Thyroid gland (tissue), 4 donors: ENCODE measurements at regions not wholly inside any gene's neighbourhood (a gene's known extent, or its start where the extent isn't known, plus 50 kb on each side); places are given as distances from the start of the nearest gene placed in this dataset.

Source experiments
- DNase-seq, 2 donors: peaks; one replicate each; pipeline ENCODE4 v3.0.0-alpha.2; 2019
- H3K27ac ChIP-seq, 3 donors: fragments of 200-600 bp; sonication (generic); 1 replicate in 2 of 3; 2 replicates in 1 of 3; pipeline ENCODE4 v1.5.1; 2016 to 2019; ENCODE audit warnings: mild to moderate bottlenecking in 1 of 3, moderate library complexity in 1 of 3
- H3K27me3 ChIP-seq: fragments of 200-600 bp; sonication (generic); one replicate; pipeline ENCODE4 v1.5.1; 2019
- H3K36me3 ChIP-seq, 2 donors: fragments of 200-600 bp; sonication (generic); one replicate each; pipeline ENCODE4 v1.5.1; 2016 to 2019
- H3K4me1 ChIP-seq, 2 donors: fragments of 200-600 bp; sonication (generic); one replicate each; pipeline ENCODE4 v1.5.1; 2017 to 2019
- H3K4me3 ChIP-seq, 3 donors: fragments of 200-600 bp; sonication (generic); replicated peaks in 1 of 3; 1 replicate in 2 of 3; 2 replicates in 1 of 3; pipeline ENCODE4 v1.5.1; 2016; ENCODE audit warnings: mild to moderate bottlenecking in 1 of 3
- H3K9me3 ChIP-seq: fragments of 200-600 bp; sonication (generic); one replicate; pipeline ENCODE4 v1.5.1; 2017
- POLR2A ChIP-seq, 2 donors: fragments of 450-650 bp; IDR thresholded peaks; one replicate each; pipeline ENCODE4 v1.6.1; 2017; ENCODE audit warnings: antibody characterized with exemption in 2 of 2, mild to moderate bottlenecking in 2 of 2, moderate library complexity in 1 of 2
- WGBS, 2 donors: methylation state at CpG; one replicate each; pipeline ENCODE4 v1.1.5; 2017; 5-methylcytosine and 5-hydroxymethylcytosine counted together
- intact Hi-C: fragments of 100-400 bp; cut with DNase I; formaldehyde crosslinking; loops from one replicate; pipeline ENCODE4 v1.15.1; 2023
- TF ChIP-seq, protein P1 (sequence below), 6 experiments: fragments of 200-600 bp in 3 of 6; fragments of 450-650 bp in 3 of 6; sonication (generic) in 3 of 6; IDR thresholded peaks; one replicate each; pipeline ENCODE4 v1.5.1; 2016 to 2019; ENCODE audit warnings: antibody characterized with exemption in 6 of 6, mild to moderate bottlenecking in 2 of 6, inconsistent platforms in 1 of 6, moderate library complexity in 1 of 6

DNA sequence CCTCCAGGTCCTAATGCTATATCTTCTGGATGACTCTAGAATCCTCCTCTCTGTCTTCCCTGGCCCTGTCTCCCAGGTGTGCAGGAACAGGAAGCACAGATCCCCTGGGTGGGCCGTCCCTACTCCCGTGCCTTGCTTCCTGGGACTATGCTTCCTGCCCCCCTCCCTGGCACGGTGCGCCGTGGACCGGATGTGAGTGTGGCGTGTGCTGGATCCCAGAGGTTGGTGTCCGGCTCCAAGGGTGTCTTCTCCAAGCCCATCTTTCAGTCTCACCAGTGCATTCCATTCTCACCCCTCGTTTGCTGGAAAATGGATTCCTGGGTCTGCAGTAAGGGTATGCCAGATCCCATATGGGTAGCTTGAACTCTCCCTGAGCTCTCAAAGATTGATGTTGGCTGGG is 144.4 kb upstream of the TWIST2 start:
- WGBS, 2 donors: 94 to 96% methylated on average over 9 of the region's 9 CpGs
- no peaks in the 10 kb centered on the region for H3K4me1 ChIP-seq
- H3K27ac ChIP-seq: no peak overlapping the region
- no peaks in the 10 kb centered on the region for H3K27me3 ChIP-seq
- no peaks in the 10 kb centered on the region for H3K9me3 ChIP-seq
- no peak for TF ChIP-seq POLR2A (IDR thresholded peaks at IDR 0.05)
- TF ChIP-seq, protein P1, sequence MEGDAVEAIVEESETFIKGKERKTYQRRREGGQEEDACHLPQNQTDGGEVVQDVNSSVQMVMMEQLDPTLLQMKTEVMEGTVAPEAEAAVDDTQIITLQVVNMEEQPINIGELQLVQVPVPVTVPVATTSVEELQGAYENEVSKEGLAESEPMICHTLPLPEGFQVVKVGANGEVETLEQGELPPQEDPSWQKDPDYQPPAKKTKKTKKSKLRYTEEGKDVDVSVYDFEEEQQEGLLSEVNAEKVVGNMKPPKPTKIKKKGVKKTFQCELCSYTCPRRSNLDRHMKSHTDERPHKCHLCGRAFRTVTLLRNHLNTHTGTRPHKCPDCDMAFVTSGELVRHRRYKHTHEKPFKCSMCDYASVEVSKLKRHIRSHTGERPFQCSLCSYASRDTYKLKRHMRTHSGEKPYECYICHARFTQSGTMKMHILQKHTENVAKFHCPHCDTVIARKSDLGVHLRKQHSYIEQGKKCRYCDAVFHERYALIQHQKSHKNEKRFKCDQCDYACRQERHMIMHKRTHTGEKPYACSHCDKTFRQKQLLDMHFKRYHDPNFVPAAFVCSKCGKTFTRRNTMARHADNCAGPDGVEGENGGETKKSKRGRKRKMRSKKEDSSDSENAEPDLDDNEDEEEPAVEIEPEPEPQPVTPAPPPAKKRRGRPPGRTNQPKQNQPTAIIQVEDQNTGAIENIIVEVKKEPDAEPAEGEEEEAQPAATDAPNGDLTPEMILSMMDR (IDR thresholded peaks at IDR 0.05): no peak
- H3K4me3 ChIP-seq: no peak overlapping the region
- no peaks in the 10 kb centered on the region for H3K36me3 ChIP-seq
- intact Hi-C loops: no loop called here
- no peak for DNase-seq

DNA sequence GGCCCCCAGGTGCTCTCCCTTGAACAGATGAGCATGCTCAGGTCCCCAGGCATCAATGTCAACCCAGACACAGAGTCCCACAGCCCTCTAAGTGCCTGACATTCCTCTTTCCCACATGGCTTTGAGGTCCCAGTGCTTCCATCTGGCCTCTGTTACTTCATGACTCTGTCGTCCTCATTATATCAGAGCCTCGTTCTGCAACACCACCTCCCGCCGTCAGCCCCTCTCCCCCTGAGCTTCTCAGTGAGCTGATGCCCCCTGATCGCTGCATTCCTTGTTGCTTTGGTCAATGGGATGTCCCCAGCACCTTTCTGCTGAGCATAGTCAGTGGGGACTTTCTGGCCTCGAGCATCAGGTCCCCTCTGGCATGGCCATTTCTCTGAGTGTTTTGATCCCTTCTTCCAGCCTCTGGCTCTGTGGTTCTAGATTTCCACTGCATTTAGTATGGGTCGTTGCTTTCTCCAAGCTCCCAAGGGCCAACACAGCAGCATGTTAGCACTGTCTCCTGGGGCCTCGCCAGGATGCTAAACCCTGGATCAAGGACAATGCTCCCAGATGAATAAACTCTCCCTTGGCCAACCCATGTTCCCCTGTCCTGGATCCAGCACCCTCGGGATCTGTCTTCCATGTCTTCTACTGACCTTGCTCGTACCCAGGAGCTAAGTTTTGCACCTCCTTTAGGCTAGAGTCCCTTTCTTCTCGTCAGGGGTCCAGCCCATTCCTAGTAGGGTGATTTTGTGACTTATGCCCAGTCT is 143.2 kb upstream of the TWIST2 start:
- intact Hi-C loops: no loop called here
- H3K4me3 ChIP-seq: no peak overlapping the region
- H3K27me3 ChIP-seq: no peaks in the 10 kb centered on the region
- H3K27ac ChIP-seq: no peak overlapping the region
- 86 to 92% methylated on average over 11 of the region's 11 CpGs for WGBS, 2 donors
- no peaks in the 10 kb centered on the region for H3K36me3 ChIP-seq
- H3K4me1 ChIP-seq: no peaks in the 10 kb centered on the region
- DNase-seq: no peak
- TF ChIP-seq, protein P1 (IDR thresholded peaks at IDR 0.05): no peak
- no peak for TF ChIP-seq POLR2A (IDR thresholded peaks at IDR 0.05)
- H3K9me3 ChIP-seq: no peaks in the 10 kb centered on the region

DNA sequence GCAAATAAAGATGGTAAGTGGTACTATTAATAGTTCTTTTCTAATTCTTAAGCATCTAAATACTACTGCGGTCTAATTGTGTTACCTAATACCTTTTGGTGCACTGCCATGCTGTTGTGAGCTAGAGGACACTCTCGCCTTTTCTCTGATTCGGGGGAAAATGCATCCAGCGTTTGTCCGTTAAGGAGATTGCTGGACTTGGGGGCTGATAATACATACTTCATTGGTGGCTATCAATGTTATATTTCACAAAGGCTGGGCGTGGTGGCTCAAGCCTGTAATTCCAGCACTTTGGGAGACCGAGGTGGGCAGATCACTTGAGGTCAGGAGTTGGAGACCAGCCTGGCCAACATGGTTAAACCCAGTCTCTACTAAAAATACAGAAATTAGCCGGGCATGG is 141.7 kb upstream of the TWIST2 start:
- Histone ChIP-seq H3K4me1 (no peaks in the 10 kb centered on the region), H3K27me3 (no peaks in the 10 kb centered on the region), H3K9me3 (no peaks in the 10 kb centered on the region), H3K27ac (no peak overlapping the region), H3K4me3 (no peak overlapping the region), H3K36me3 (no peaks in the 10 kb centered on the region)
- WGBS, 2 donors: 85 to 95% methylated on average over 8 of the region's 8 CpGs
- no peak for DNase-seq
- no peak for TF ChIP-seq POLR2A (IDR thresholded peaks at IDR 0.05)
- TF ChIP-seq, protein P1 (IDR thresholded peaks at IDR 0.05): no peak
- intact Hi-C loops: no loop called here

DNA sequence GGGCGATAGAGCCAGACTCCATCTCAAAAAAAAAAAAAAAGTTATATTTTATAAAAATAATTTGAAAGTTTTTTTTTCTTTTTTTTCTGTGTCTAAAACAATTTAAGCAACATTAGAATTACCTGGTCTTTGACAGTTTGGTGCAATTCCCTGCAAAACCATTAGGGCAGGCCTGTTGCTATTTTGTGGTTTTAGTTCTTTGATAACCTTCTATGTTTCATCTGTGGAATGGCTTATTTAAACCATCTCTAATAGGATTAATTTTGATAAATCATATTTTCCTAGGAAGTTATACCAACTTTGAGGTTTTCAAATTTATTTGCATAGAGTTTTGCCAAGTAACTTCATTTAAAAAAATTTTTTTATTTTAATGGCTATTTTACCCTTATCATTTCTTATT is 141.2 kb upstream of the TWIST2 start:
- intact Hi-C loops: no loop called here
- TF ChIP-seq POLR2A (IDR thresholded peaks at IDR 0.05): no peak
- TF ChIP-seq, protein P1 (IDR thresholded peaks at IDR 0.05): peak in 1 of 6 experiments; percentile 28
- H3K9me3 ChIP-seq: no peaks in the 10 kb centered on the region
- no peak overlapping the region for H3K27ac ChIP-seq
- no peak for DNase-seq
- H3K27me3 ChIP-seq: no peaks in the 10 kb centered on the region
- no peaks in the 10 kb centered on the region for H3K36me3 ChIP-seq
- WGBS, 2 donors: 93 to 94% methylated on average over 1 of the region's 1 CpG
- no peak overlapping the region for H3K4me3 ChIP-seq
- no peaks in the 10 kb centered on the region for H3K4me1 ChIP-seq

DNA sequence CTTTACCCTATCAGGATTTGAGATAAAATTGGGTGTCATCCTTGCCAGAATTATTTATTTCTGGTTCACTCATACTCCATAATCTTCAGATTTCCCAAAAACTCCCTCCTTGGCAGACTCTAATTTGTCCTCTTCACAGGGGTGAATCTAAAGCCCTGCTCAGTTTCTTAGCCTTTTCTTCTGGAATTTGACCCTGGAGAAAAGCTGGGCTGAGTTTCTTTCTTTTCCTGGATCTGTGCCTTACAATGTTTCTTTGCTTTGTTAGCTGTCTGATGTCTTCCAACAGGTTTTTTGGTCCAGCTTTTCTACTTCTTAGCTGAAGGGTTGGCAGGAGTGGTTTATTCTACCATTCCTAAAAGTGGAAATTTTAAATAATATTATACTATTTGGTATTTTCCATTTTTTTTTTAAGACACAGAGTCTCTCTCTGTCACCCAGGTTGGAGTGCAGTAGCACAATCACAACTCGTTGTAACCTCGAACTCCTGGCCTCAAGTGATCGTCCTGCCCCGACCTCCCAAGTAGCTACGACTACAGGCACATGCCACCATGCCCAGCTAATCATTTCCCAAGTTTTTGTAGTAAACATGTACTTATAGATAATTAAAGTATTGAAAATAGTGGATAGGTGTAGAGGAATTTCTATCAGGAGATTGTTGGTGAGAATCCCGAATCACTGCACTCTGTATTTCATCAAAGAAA is 138.4 kb upstream of the TWIST2 start:
- no peaks in the 10 kb centered on the region for H3K4me1 ChIP-seq
- no peaks in the 10 kb centered on the region for H3K36me3 ChIP-seq
- H3K27me3 ChIP-seq: no peaks in the 10 kb centered on the region
- intact Hi-C loops: no loop called here
- H3K27ac ChIP-seq: no peak overlapping the region
- DNase-seq: no peak
- no peaks in the 10 kb centered on the region for H3K9me3 ChIP-seq
- H3K4me3 ChIP-seq: no peak overlapping the region
- no peak for TF ChIP-seq POLR2A (IDR thresholded peaks at IDR 0.05)
- TF ChIP-seq, protein P1 (IDR thresholded peaks at IDR 0.05): no peak
- WGBS, 2 donors: 73 to 80% methylated on average over 6 of the region's 6 CpGs
